ENCODE measurements at regions not wholly inside any gene's neighbourhood (a gene's known extent, or its start where the extent isn't known, plus 50 kb on each side); places are given as distances from the start of the nearest gene placed in this dataset.

- no peak overlapping the region for H3K27ac ChIP-seq
- no peak for TF ChIP-seq CTCF (IDR thresholded peaks at IDR 0.05)
- TF ChIP-seq ZFX (IDR thresholded peaks at IDR 0.05; ENCODE audit: borderline replicate concordance), result no peak
Measured at GRCh38 chr18:2431806-2432205, 139.5 kb downstream of the METTL4 start.

- no peak overlapping the region for H3K27ac ChIP-seq
- TF ChIP-seq CTCF (IDR thresholded peaks at IDR 0.05) (no peak), ZFX (IDR thresholded peaks at IDR 0.05; ENCODE audit: borderline replicate concordance) (no peak)
Measured at GRCh38 chr18:2433366-2433765, 137.9 kb downstream of the METTL4 start.

- H3K27ac ChIP-seq, result no peak overlapping the region
- TF ChIP-seq ZFX (IDR thresholded peaks at IDR 0.05; ENCODE audit: borderline replicate concordance), result no peak
- no peak for TF ChIP-seq CTCF (IDR thresholded peaks at IDR 0.05)
Measured at GRCh38 chr18:2441544-2441943, 129.8 kb downstream of the METTL4 start.

GRCh38 chr18:2442006-2442405, 129.3 kb downstream of the METTL4 start:
- TF ChIP-seq ZFX (IDR thresholded peaks at IDR 0.05; ENCODE audit: borderline replicate concordance), result no peak
- TF ChIP-seq CTCF (IDR thresholded peaks at IDR 0.05), result no peak
- H3K27ac ChIP-seq, result no peak overlapping the region

- no peak overlapping the region for H3K27ac ChIP-seq
- TF ChIP-seq CTCF (IDR thresholded peaks at IDR 0.05) (no peak), ZFX (IDR thresholded peaks at IDR 0.05; ENCODE audit: borderline replicate concordance) (no peak)
Measured at GRCh38 chr18:2442726-2443275, 128.5 kb downstream of the METTL4 start.

GRCh38 chr18:2444201-2444875, 127.0 kb downstream of the METTL4 start:
- no peak for TF ChIP-seq CTCF (IDR thresholded peaks at IDR 0.05)
- H3K27ac ChIP-seq, result no peak overlapping the region

GRCh38 chr18:2448565-2449151, 122.6 kb downstream of the METTL4 start:
- no peak overlapping the region for H3K27ac ChIP-seq
- no peak for TF ChIP-seq ZFX (IDR thresholded peaks at IDR 0.05; ENCODE audit: borderline replicate concordance)
- TF ChIP-seq CTCF (IDR thresholded peaks at IDR 0.05), result no peak

Measured in 22Rv1 (cell line).